ENCODE measurements at regions not wholly inside any gene's neighbourhood (a gene's known extent, or its start where the extent isn't known, plus 50 kb on each side); places are given as distances from the start of the nearest gene placed in this dataset.
"Not testable (repeated sequence)": the region's sequence is repeated elsewhere in the genome, so short reads cannot be mapped to it uniquely, and the experiment has no call there.

- DNase-seq = no peak
Measured at GRCh38 chrX:50967736-50968135, 57.2 kb downstream of the BMP15 start.

DNA sequence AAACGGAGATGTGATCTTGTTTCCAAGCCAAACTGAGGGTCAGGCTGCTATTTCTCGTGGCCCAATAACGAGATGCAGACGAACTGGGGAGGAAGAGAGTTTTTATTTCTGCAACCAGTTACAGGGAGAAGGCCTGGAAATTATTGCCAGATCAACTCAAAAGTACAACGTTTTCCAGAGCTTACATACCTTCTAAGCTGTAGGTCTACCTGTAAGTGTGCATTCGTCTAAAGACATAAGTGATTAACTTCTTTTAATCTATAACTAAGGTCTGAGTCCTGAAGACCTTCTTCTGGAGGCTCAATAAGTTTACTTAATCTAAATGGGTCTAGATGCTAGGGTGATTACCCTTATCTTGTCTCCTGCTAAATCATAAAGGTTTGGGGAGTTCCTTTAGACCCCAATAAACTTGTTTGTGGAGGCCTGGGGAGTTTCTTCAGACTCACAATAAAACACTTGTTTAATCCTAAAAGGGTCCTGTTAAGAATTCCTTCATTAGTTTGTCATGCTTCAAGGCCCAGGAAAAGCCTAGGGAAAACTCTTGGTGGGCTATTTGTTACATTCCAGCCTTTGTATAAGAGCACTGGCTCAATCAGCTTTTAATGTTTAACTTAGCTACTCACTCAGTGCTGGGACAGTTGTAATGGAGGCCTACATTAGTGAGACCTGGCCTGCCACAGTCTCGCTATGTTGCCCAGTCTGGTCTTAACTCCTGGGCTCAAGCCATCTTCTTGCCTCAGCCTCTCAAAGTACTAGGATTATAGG, 58.5 kb downstream of the BMP15 start:
- DNase-seq = not testable (repeated sequence)

- no peak for DNase-seq
Measured at GRCh38 chrX:50971395-50971794, 60.9 kb downstream of the BMP15 start.

GRCh38 chrX:50973199-50973598, 62.7 kb downstream of the BMP15 start:
- no peak for DNase-seq

DNA sequence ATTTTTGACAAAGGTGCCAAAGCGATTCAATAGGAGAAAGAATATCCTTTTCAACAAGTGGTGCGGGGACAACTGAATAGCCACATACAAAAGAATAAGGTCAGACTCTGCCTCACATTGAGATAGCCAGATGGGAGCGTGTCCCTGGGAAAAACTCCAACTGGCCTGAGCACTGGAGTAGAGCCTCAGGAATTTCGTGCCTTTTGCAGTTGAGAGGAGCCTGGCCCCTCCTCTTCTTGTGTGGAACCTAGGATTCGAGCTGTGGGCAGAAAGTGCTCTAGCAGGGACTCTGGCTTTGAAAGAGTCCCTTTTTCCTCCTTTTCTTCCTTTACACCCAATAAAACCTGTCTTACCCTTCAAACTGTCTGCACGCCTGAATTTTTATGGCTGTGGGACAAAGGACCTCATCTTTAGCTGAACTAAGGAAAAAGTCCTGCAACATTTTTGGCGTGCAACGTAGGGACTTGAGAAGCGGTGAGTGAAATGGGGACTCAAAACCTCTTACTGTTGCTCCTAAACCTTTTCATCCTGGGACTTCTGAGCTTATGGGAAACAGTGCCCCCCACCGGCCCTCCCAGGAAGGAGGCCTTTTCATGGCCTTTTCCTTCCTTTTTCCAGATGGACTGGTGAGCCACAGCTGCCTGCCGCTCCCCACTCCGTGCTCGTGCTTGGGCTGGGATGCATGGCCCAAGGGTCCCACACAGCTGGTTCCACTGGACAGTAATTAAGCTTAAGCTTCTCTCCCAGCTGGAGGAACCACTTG, 68.6 kb downstream of the BMP15 start:
- no peak for DNase-seq

DNA sequence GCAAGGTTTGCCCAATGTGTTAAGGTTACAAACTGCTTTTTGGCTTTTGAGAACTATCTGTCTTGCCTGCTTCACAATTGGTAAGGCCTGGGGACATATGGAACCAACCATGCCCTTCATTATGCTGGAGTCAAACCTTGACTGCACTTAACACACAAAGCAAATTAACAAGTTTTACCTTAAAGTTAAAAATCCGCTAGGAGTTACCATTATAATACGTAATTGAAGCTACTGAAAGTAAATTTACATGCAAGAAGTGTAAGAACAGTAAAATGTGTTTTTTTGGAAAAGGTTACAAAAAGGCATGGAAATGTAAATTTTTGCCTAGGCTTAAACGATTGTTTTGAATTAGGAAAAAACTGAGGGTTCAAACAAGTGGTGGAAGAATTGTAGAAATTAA, 69.7 kb downstream of the BMP15 start:
- no peak for DNase-seq

GRCh38 chrX:50988649-50989048, 78.1 kb downstream of the BMP15 start:
- no peak for DNase-seq

GRCh38 chrX:50996930-50997329, 86.4 kb downstream of the BMP15 start:
- no peak for DNase-seq

- not testable (repeated sequence) for DNase-seq
Measured at GRCh38 chrX:51000384-51000783, 89.8 kb downstream of the BMP15 start.

- peak; percentile 37 for DNase-seq
Measured at GRCh38 chrX:51001733-51002632, 91.4 kb downstream of the BMP15 start.

- no peak for DNase-seq
Measured at GRCh38 chrX:51006064-51006463, 95.5 kb downstream of the BMP15 start.

- no peak for DNase-seq
Measured at GRCh38 chrX:51024106-51024696, 113.7 kb downstream of the BMP15 start.

- DNase-seq = no peak
Measured at GRCh38 chrX:51026862-51027261, 116.3 kb downstream of the BMP15 start.

DNA sequence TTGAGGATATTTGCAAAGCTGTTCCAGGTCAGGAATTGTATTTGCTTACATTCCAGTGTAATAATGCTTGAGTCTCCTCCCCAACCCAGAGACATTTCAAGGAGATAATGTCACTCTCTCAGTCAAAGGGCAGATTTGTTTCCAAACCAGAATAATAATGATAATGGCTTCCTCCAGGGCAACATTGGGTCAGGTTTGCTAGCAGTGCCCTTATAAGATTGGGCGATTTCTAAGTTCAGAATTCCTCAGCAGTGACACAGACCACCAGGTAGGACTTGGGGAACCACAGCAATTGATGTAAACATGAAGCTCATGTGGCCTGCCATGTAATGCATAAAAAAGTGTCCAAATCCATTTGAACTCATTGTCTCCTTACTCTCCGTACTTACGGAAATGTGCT, 125.2 kb downstream of the BMP15 start:
- DNase-seq = no peak

GRCh38 chrX:51047950-51048349, 137.4 kb downstream of the BMP15 start:
- no peak for DNase-seq

DNA sequence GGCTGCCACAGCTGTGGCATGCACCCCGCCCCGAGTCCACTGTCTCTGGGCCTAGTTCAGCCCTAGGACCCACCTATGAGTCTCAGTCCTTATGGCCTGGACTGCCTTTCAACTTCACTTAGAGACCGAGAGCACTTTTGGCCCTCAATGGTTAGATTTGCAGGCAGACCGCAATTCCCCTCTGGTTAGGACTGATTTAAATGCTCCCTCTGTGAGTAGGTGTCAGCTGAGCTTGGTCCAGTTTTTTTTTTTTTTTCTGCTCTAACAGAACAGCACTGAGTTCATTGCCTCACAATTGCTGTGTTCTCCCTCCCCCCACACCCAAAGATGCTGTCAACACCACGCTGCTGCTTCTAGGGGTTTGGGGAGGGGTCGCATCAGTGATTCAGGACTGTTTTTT, 143.2 kb downstream of the BMP15 start:
- no peak for DNase-seq

DNA sequence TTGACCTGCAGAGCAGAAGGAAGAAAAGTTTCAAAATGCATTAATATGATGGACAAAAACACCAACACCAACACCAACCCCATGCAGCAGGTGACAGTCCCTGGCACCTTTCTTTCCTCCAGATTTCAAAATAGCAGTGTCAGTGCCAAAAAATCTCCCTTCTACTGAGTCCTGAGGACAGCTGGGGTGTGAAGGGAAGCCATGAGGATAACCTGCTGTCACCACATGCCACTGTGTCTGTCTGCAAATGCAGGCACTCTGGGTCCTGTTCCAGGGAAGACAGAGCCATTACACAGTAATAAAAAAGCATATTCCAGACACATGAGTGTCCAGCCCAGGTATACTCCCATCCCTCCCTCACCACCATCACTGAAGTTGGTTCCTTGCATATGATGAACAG, 187.5 kb downstream of the BMP15 start:
- DNase-seq = no peak

- DNase-seq = not testable (repeated sequence)
Measured at GRCh38 chrX:51119058-51119926, 208.8 kb downstream of the BMP15 start.

DNA sequence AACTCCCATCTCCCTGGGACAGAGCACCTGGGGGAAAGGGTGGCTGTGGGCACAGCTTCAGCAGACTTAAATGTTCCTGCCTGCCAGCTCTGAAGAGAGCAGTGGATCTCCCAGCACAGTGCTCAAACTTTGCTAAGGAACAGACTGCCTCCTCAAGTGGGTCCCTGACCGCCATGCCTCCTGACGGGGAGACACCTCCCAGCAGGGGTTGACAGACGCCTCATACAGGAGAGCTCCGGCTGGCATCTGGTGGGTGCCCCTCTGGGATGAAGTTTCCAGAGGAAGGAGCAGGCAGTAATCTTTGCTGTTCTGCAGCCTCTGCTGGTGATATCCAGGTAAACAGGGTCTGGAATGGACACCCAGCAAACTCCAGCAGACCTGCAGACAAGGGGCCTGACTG, 206.9 kb upstream of the NUDT10 start:
- not testable (repeated sequence) for DNase-seq

GRCh38 chrX:51144828-51145442, 187.7 kb upstream of the NUDT10 start:
- no peak for DNase-seq

- DNase-seq = no peak
Measured at GRCh38 chrX:51148848-51149247, 183.8 kb upstream of the NUDT10 start.

All from skin of body (tissue), 1 donor.